Neutrophil (primary cell): ENCODE measurements at regions not wholly inside any gene's neighbourhood (a gene's known extent, or its start where the extent isn't known, plus 50 kb on each side); places are given as distances from the start of the nearest gene placed in this dataset.

ENCODE experiments used
- H3K27ac ChIP-seq: fragments of 200-600 bp; sonication (generic); 2 replicates; pipeline ENCODE4 v1.5.1; 2016; ENCODE audit warnings: mild to moderate bottlenecking, moderate library complexity
- H3K27me3 ChIP-seq: fragments of 200-600 bp; sonication (generic); 2 replicates; pipeline ENCODE4 v1.6.0; 2016; ENCODE audit warnings: mild to moderate bottlenecking
- H3K36me3 ChIP-seq: fragments of 200-600 bp; sonication (generic); 2 replicates; pipeline ENCODE4 v1.5.1; 2017
- H3K4me1 ChIP-seq, 2 experiments: fragments of 200-600 bp in 1 of 2; sonication (generic) in 1 of 2; 1 replicate in 1 of 2; 2 replicates in 1 of 2; pipeline versions ENCODE4 v1.5.1 to v1.6.1; 2013 to 2016; ENCODE audit warnings: low read depth in 1 of 2, low read length in 1 of 2, mild to moderate bottlenecking in 1 of 2, moderate library complexity in 1 of 2; ENCODE audit not compliant: control insufficient read depth in 1 of 2, insufficient read depth in 1 of 2
- H3K4me3 ChIP-seq, 2 experiments: fragments of 200-600 bp in 1 of 2; sonication (generic) in 1 of 2; 1 replicate in 1 of 2; 2 replicates in 1 of 2; pipeline ENCODE4 v1.5.1; 2013 to 2016; ENCODE audit warnings: low read depth in 1 of 2, low read length in 1 of 2, mild to moderate bottlenecking in 1 of 2, moderate library complexity in 1 of 2
- H3K9me3 ChIP-seq: fragments of 200-600 bp; sonication (generic); 2 replicates; pipeline ENCODE4 v1.5.1; 2016
- TF ChIP-seq, protein P1 (sequence below): fragments of 200-600 bp; sonication (generic); IDR thresholded peaks from 2 replicates; pipeline ENCODE4 v1.5.1; 2016; ENCODE audit warnings: antibody characterized with exemption

- Histone ChIP-seq H3K4me1 (no peaks in the 10 kb centered on the region), H3K27me3 (peaks cover 4% of the 10 kb centered on the region), H3K9me3 (no peaks in the 10 kb centered on the region), H3K4me3 (no peak overlapping the region), H3K27ac (no peak overlapping the region), H3K36me3 (no peaks in the 10 kb centered on the region)
- TF ChIP-seq, protein P1, sequence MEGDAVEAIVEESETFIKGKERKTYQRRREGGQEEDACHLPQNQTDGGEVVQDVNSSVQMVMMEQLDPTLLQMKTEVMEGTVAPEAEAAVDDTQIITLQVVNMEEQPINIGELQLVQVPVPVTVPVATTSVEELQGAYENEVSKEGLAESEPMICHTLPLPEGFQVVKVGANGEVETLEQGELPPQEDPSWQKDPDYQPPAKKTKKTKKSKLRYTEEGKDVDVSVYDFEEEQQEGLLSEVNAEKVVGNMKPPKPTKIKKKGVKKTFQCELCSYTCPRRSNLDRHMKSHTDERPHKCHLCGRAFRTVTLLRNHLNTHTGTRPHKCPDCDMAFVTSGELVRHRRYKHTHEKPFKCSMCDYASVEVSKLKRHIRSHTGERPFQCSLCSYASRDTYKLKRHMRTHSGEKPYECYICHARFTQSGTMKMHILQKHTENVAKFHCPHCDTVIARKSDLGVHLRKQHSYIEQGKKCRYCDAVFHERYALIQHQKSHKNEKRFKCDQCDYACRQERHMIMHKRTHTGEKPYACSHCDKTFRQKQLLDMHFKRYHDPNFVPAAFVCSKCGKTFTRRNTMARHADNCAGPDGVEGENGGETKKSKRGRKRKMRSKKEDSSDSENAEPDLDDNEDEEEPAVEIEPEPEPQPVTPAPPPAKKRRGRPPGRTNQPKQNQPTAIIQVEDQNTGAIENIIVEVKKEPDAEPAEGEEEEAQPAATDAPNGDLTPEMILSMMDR = no peak
Measured at GRCh38 chr9:81460693-81461092, 228.7 kb downstream of the TLE1 start.

DNA sequence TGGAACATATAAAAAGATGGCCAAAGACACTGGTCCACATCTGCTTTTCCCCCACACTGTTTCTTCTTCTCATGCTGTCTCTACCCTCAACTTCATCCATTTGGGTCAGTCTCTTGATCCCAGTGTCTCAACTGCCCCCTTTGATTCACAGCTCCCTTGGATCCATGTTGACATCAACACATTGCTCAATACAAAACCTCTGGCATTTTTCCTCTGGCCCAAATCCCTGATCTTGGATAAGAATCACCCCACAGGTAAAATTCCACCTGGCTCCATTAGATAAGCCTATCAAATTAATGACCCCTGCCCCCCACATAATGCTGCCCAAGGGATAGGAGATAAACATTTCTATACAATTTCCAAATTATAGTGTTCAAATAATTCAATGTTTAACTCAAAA, 229.8 kb downstream of the TLE1 start:
- TF ChIP-seq, protein P1 = no peak
- Histone ChIP-seq H3K27me3 (no peaks in the 10 kb centered on the region), H3K4me1 (no peaks in the 10 kb centered on the region), H3K9me3 (no peaks in the 10 kb centered on the region), H3K27ac (no peak overlapping the region), H3K4me3 (no peak overlapping the region), H3K36me3 (no peaks in the 10 kb centered on the region)

GRCh38 chr9:81456431-81457006, 232.8 kb downstream of the TLE1 start:
- no peaks in the 10 kb centered on the region for H3K27me3 ChIP-seq
- H3K9me3 ChIP-seq = no peaks in the 10 kb centered on the region
- TF ChIP-seq, protein P1 = no peak
- H3K4me3 ChIP-seq = no peak overlapping the region
- no peak overlapping the region for H3K27ac ChIP-seq
- no peaks in the 10 kb centered on the region for H3K36me3 ChIP-seq
- no peaks in the 10 kb centered on the region for H3K4me1 ChIP-seq

GRCh38 chr9:81455462-81456219, 233.7 kb downstream of the TLE1 start:
- TF ChIP-seq, protein P1 = no peak
- Histone ChIP-seq H3K27me3 (no peaks in the 10 kb centered on the region), H3K36me3 (no peaks in the 10 kb centered on the region), H3K4me1 (no peaks in the 10 kb centered on the region), H3K9me3 (no peaks in the 10 kb centered on the region), H3K27ac (no peak overlapping the region), H3K4me3 (no peak overlapping the region)

- no peaks in the 10 kb centered on the region for H3K4me1 ChIP-seq
- TF ChIP-seq, protein P1 = no peak
- H3K4me3 ChIP-seq = no peak overlapping the region
- no peaks in the 10 kb centered on the region for H3K27me3 ChIP-seq
- H3K27ac ChIP-seq = no peak overlapping the region
- peaks cover 3% of the 10 kb centered on the region for H3K9me3 ChIP-seq
- H3K36me3 ChIP-seq = no peaks in the 10 kb centered on the region
Measured at GRCh38 chr9:81445331-81445921, 243.9 kb downstream of the TLE1 start.
